ENCODE measurements at regions not wholly inside any gene's neighbourhood (a gene's known extent, or its start where the extent isn't known, plus 50 kb on each side); places are given as distances from the start of the nearest gene placed in this dataset.

- intact Hi-C loops (cut with DNase I), result no loop called here
- H3K36me3 ChIP-seq (ENCODE audit: control insufficient read depth in 2 of 3, insufficient read depth in 3 of 3, low read length in 3 of 3), result no peaks in the 10 kb centered on the region
- H3K9ac ChIP-seq (ENCODE audit: low read length in 3 of 3), result no peak overlapping the region
- H3K4me3 ChIP-seq (ENCODE audit: low read length in 3 of 3), result no peak overlapping the region
- FAIRE-seq, result no peak
- no peaks in the 10 kb centered on the region for H3K27me3 ChIP-seq (ENCODE audit: control insufficient read depth, insufficient read depth, low read length)
- H3K4me1 ChIP-seq (ENCODE audit: control insufficient read depth in 2 of 3, insufficient read depth in 2 of 3, low read depth in 1 of 3, low read length in 3 of 3), result no peaks in the 10 kb centered on the region
- H3K9me3 ChIP-seq (ENCODE audit: control insufficient read depth in 2 of 3, insufficient read depth in 1 of 3, low read length in 3 of 3), result no peaks in the 10 kb centered on the region
- TF ChIP-seq, protein P1, sequence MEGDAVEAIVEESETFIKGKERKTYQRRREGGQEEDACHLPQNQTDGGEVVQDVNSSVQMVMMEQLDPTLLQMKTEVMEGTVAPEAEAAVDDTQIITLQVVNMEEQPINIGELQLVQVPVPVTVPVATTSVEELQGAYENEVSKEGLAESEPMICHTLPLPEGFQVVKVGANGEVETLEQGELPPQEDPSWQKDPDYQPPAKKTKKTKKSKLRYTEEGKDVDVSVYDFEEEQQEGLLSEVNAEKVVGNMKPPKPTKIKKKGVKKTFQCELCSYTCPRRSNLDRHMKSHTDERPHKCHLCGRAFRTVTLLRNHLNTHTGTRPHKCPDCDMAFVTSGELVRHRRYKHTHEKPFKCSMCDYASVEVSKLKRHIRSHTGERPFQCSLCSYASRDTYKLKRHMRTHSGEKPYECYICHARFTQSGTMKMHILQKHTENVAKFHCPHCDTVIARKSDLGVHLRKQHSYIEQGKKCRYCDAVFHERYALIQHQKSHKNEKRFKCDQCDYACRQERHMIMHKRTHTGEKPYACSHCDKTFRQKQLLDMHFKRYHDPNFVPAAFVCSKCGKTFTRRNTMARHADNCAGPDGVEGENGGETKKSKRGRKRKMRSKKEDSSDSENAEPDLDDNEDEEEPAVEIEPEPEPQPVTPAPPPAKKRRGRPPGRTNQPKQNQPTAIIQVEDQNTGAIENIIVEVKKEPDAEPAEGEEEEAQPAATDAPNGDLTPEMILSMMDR (IDR thresholded peaks at IDR 0.05; ENCODE audit: borderline replicate concordance, extremely low read depth, insufficient read depth), result no peak
- DNase-seq, result no peak
- no peak overlapping the region for H3K27ac ChIP-seq (ENCODE audit: low read depth in 2 of 2, low read length in 2 of 2)
Observed at GRCh38 chr2:225971433-225971832, 571.9 kb downstream of the NYAP2 start.

DNA sequence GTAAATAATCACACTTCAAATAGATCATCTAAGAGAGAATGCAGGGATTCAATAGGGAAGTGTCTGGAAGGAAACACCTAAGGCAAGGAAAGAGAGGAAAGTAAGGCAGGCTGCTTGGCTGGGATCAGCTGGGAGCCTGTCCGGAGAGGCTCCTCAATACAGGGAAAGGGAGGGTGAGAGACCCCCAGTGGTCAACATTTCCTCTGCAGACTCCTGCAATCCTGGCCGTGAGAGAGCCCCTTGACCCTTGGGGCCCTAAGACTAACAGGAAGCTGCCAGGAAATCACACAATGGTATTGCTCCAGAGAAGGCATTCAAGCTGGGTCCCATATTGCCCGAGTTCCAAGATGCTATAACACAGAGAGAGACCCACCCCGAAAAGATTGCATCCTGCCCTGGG, 549.4 kb downstream of the NYAP2 start:
- intact Hi-C loops (cut with DNase I), result no loop called here
- H3K9me3 ChIP-seq (ENCODE audit: control insufficient read depth in 2 of 3, insufficient read depth in 1 of 3, low read length in 3 of 3), result no peaks in the 10 kb centered on the region
- H3K27me3 ChIP-seq (ENCODE audit: control insufficient read depth, insufficient read depth, low read length), result no peaks in the 10 kb centered on the region
- H3K4me3 ChIP-seq (ENCODE audit: low read length in 3 of 3), result no peak overlapping the region
- no peak overlapping the region for H3K27ac ChIP-seq (ENCODE audit: low read depth in 2 of 2, low read length in 2 of 2)
- H3K36me3 ChIP-seq (ENCODE audit: control insufficient read depth in 2 of 3, insufficient read depth in 3 of 3, low read length in 3 of 3), result no peaks in the 10 kb centered on the region
- DNase-seq (no peak), FAIRE-seq (no peak)
- TF ChIP-seq, protein P1 (IDR thresholded peaks at IDR 0.05; ENCODE audit: borderline replicate concordance, extremely low read depth, insufficient read depth), result no peak
- no peak overlapping the region for H3K9ac ChIP-seq (ENCODE audit: low read length in 3 of 3)
- H3K4me1 ChIP-seq (ENCODE audit: control insufficient read depth in 2 of 3, insufficient read depth in 2 of 3, low read depth in 1 of 3, low read length in 3 of 3), result no peaks in the 10 kb centered on the region

GRCh38 chr2:225938991-225939390, 539.5 kb downstream of the NYAP2 start:
- Histone ChIP-seq H3K4me1 (ENCODE audit: control insufficient read depth in 2 of 3, insufficient read depth in 2 of 3, low read depth in 1 of 3, low read length in 3 of 3) (no peaks in the 10 kb centered on the region), H3K27ac (ENCODE audit: low read depth in 2 of 2, low read length in 2 of 2) (no peak overlapping the region), H3K27me3 (ENCODE audit: control insufficient read depth, insufficient read depth, low read length) (no peaks in the 10 kb centered on the region), H3K9ac (ENCODE audit: low read length in 3 of 3) (no peak overlapping the region), H3K36me3 (ENCODE audit: control insufficient read depth in 2 of 3, insufficient read depth in 3 of 3, low read length in 3 of 3) (no peaks in the 10 kb centered on the region), H3K9me3 (ENCODE audit: control insufficient read depth in 2 of 3, insufficient read depth in 1 of 3, low read length in 3 of 3) (no peaks in the 10 kb centered on the region), H3K4me3 (ENCODE audit: low read length in 3 of 3) (no peak overlapping the region)
- DNase-seq, result no peak
- intact Hi-C loops (cut with DNase I), result no loop called here
- no peak for FAIRE-seq
- TF ChIP-seq, protein P1 (IDR thresholded peaks at IDR 0.05; ENCODE audit: borderline replicate concordance, extremely low read depth, insufficient read depth), result no peak

GRCh38 chr2:225937625-225938187, 538.2 kb downstream of the NYAP2 start:
- intact Hi-C loops (cut with DNase I), result no loop called here
- peak in 1 of 5 donors; percentile 30 for DNase-seq
- no peak overlapping the region for H3K9ac ChIP-seq (ENCODE audit: low read length in 3 of 3)
- no peaks in the 10 kb centered on the region for H3K36me3 ChIP-seq (ENCODE audit: control insufficient read depth in 2 of 3, insufficient read depth in 3 of 3, low read length in 3 of 3)
- no peaks in the 10 kb centered on the region for H3K9me3 ChIP-seq (ENCODE audit: control insufficient read depth in 2 of 3, insufficient read depth in 1 of 3, low read length in 3 of 3)
- no peaks in the 10 kb centered on the region for H3K4me1 ChIP-seq (ENCODE audit: control insufficient read depth in 2 of 3, insufficient read depth in 2 of 3, low read depth in 1 of 3, low read length in 3 of 3)
- TF ChIP-seq, protein P1 (IDR thresholded peaks at IDR 0.05; ENCODE audit: borderline replicate concordance, extremely low read depth, insufficient read depth), result no peak
- no peak overlapping the region for H3K27ac ChIP-seq (ENCODE audit: low read depth in 2 of 2, low read length in 2 of 2)
- H3K27me3 ChIP-seq (ENCODE audit: control insufficient read depth, insufficient read depth, low read length), result no peaks in the 10 kb centered on the region
- no peak for FAIRE-seq
- no peak overlapping the region for H3K4me3 ChIP-seq (ENCODE audit: low read length in 3 of 3)
